ENCODE measurements at regions not wholly inside any gene's neighbourhood (a gene's known extent, or its start where the extent isn't known, plus 50 kb on each side); places are given as distances from the start of the nearest gene placed in this dataset.

GRCh38 chr17:71919896-71920295, 200.9 kb upstream of the SOX9 start:
- no peak overlapping the region for H3K27ac ChIP-seq
- intact Hi-C loops (cut with DNase I; ENCODE audit: low total_unique reads), result no loop called here
- H3K27me3 ChIP-seq, result no peaks in the 10 kb centered on the region
- no peaks in the 10 kb centered on the region for H3K36me3 ChIP-seq
- DNase-seq, result no peak
- no peak overlapping the region for H3K4me3 ChIP-seq
- TF ChIP-seq CTCF (IDR thresholded peaks at IDR 0.05), result no peak
- H3K9me3 ChIP-seq, result no peaks in the 10 kb centered on the region
- H3K4me1 ChIP-seq, result peaks cover 0 to 17% (median 6%) of the 10 kb centered on the region in 4 donors

- no peak for TF ChIP-seq CTCF (IDR thresholded peaks at IDR 0.05)
- Histone ChIP-seq H3K4me3 (no peak overlapping the region), H3K27me3 (no peaks in the 10 kb centered on the region), H3K36me3 (no peaks in the 10 kb centered on the region), H3K4me1 (peaks cover 0 to 9% (median 0%) of the 10 kb centered on the region in 4 donors), H3K9me3 (no peaks in the 10 kb centered on the region), H3K27ac (no peak overlapping the region)
- no peak for DNase-seq
- intact Hi-C loops (cut with DNase I; ENCODE audit: low total_unique reads), result no loop called here
Observed at GRCh38 chr17:71921796-71922195, 199.0 kb upstream of the SOX9 start.

- Histone ChIP-seq H3K4me1 (peaks cover 0 to 9% (median 0%) of the 10 kb centered on the region in 4 donors), H3K9me3 (no peaks in the 10 kb centered on the region), H3K36me3 (no peaks in the 10 kb centered on the region), H3K27ac (no peak overlapping the region), H3K4me3 (no peak overlapping the region), H3K27me3 (no peaks in the 10 kb centered on the region)
- no peak for DNase-seq
- TF ChIP-seq CTCF (IDR thresholded peaks at IDR 0.05), result no peak
- intact Hi-C loops (cut with DNase I; ENCODE audit: low total_unique reads), result no loop called here
Observed at GRCh38 chr17:71922439-71922838, 198.4 kb upstream of the SOX9 start.

- peaks cover 0 to 13% (median 2%) of the 10 kb centered on the region in 4 donors for H3K4me1 ChIP-seq
- no peak for TF ChIP-seq CTCF (IDR thresholded peaks at IDR 0.05)
- H3K9me3 ChIP-seq, result no peaks in the 10 kb centered on the region
- intact Hi-C loops (cut with DNase I; ENCODE audit: low total_unique reads), result no loop called here
- no peak for DNase-seq
- H3K27me3 ChIP-seq, result no peaks in the 10 kb centered on the region
- no peak overlapping the region for H3K27ac ChIP-seq
- no peaks in the 10 kb centered on the region for H3K36me3 ChIP-seq
- no peak overlapping the region for H3K4me3 ChIP-seq
Observed at GRCh38 chr17:71926746-71927398, 193.9 kb upstream of the SOX9 start.

GRCh38 chr17:71933306-71933705, 187.5 kb upstream of the SOX9 start:
- TF ChIP-seq CTCF (IDR thresholded peaks at IDR 0.05), result no peak
- Histone ChIP-seq H3K9me3 (no peaks in the 10 kb centered on the region), H3K4me1 (peaks cover 0 to 44% (median 5%) of the 10 kb centered on the region in 4 donors), H3K27ac (no peak overlapping the region), H3K4me3 (no peak overlapping the region), H3K27me3 (no peaks in the 10 kb centered on the region), H3K36me3 (no peaks in the 10 kb centered on the region)
- DNase-seq, result no peak
- intact Hi-C loops (cut with DNase I; ENCODE audit: low total_unique reads), result no loop called here

- Histone ChIP-seq H3K27me3 (no peaks in the 10 kb centered on the region), H3K4me3 (no peak overlapping the region), H3K9me3 (no peaks in the 10 kb centered on the region), H3K27ac (no peak overlapping the region), H3K4me1 (peaks cover 0 to 37% (median 4%) of the 10 kb centered on the region in 4 donors), H3K36me3 (no peaks in the 10 kb centered on the region)
- no peak for DNase-seq
- no peak for TF ChIP-seq CTCF (IDR thresholded peaks at IDR 0.05)
- intact Hi-C loops (cut with DNase I; ENCODE audit: low total_unique reads), result no loop called here
Observed at GRCh38 chr17:71934520-71934919, 186.3 kb upstream of the SOX9 start.

All from tibial artery (tissue), 4 donors.